IPS DF 4.7 (cell line): ENCODE measurements at regions not wholly inside any gene's neighbourhood (a gene's known extent, or its start where the extent isn't known, plus 50 kb on each side); places are given as distances from the start of the nearest gene placed in this dataset.
A peak's percentile ranks its signal among the peaks of the same experiment; 100 is the strongest.
"Not testable (repeated sequence)": the region's sequence is repeated elsewhere in the genome, so short reads cannot be mapped to it uniquely, and the experiment has no call there.

Experiments used
- DNase-seq: peaks from one replicate; pipeline ENCODE4 v3.0.0-alpha.2; 2013; ENCODE audit warnings: low spot score; ENCODE audit errors: extremely low read depth

- no peak for DNase-seq
Measured at GRCh38 chr3:193801097-193801496, 208.1 kb downstream of the OPA1 start.

DNA sequence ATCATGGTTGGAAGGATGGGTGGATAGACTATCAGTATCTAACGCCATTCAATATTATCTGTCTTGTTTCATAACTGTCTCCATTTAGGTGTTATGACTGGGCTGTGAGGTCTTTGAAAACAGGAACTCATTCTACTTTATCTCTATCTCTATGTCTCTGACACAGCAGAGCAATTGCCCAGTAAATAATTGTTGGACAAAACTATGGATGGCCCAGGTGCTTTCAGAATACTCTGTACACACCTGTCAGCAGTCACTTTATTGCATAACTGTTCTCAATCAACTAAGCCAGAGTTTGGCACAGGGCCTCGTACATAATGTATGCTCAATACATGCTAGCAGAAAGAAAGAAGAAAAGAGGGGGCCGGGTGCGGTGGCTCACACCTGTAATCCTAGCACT is 210.3 kb downstream of the OPA1 start:
- no peak for DNase-seq

DNA sequence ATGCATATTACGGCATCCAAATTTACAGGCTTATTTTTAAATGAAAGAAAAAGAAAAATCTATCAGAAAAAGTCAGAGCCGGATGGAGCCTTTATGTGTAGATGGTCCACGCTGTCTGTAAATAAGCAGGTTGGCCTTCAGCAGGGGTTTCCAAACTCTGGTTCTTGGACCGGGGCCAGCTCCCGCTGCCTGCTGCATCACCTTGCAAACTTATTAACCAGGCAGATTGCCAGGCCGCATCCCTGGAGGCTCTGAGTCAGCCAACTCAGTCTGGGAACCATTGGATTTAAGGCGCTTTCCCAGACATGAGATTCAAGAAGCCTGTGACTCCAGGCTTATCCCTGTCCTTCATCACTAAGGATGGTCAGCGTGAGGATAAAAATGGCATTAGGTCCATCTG is 212.4 kb downstream of the OPA1 start:
- DNase-seq, result no peak

DNA sequence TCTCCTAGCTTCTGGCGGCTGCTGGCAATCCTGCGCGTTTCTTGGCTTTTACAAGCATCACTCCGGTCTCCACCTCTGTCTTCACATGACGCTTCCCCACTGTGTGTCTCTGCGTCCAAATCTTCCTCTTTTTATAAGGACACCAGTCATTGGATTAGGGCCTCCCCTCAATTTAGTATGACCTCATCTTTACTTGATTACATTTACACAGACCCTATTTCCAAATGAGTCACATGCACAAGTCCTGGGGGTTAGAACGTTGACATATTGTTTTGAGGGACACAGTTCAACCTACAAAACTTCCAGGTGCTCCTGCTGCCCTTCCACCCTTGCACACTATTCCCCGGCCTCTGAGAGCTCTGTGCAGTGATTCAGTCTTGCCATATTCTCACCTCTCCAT is 215.3 kb downstream of the OPA1 start:
- no peak for DNase-seq

DNA sequence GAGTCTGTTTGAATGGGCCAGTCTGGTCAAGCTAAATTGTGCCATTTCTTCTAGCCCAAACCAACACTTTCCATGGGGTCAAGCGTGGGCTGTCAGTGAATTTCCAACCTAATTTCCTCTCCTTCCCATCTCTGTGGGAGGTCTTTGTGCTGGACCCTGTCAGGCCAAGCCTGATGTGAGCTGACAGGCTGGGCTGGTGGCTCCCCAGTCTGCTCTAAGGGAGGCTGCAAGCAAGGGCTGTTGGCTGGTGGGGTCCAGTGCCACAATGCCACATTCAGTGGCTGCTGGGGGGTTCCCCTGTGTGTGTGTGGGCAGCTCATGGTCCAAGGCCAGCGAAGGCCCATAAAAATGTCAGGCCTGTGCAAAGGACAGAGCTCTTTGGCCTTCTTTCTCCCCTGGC is 216.1 kb downstream of the OPA1 start:
- no peak for DNase-seq

DNA sequence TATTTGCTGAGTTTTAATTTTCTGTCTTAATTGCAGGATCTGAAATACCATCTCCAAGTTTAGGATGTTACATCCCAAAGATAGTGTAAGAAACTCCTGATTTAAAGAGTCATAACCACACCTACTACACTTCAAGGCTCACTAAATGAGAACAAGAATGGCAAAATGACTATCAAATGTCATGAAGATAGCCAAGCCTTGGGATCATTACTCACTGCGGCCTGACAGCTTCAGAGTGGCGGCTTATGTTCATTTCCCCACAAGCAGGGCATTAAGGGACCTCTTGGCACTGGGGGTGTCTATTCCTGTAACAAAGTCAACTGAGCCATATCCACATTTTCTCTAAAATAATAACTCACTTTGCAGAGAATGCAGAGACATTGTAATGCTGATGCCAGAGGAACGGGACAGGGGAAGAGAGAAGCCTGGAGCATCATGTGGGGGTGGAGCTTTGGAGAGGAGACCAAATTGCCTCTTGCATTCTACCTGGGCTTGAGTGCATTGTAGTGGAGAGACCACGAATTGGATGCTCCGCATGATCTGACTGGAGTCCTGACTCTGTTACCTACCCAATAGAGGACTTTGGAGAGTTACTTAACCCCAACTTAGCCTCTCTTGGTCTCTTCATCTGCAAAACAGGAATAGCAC is 219.2 kb downstream of the OPA1 start:
- DNase-seq, result no peak

GRCh38 chr3:193812791-193813500 is 219.9 kb downstream of the OPA1 start:
- DNase-seq, result peak; percentile 91

GRCh38 chr3:193813501-193813830 is 220.5 kb downstream of the OPA1 start:
- DNase-seq, result no peak

GRCh38 chr3:193814166-193814892 is 221.3 kb downstream of the OPA1 start:
- no peak for DNase-seq

- DNase-seq, result no peak
Measured at GRCh38 chr3:193815246-193816027, 222.4 kb downstream of the OPA1 start.

DNA sequence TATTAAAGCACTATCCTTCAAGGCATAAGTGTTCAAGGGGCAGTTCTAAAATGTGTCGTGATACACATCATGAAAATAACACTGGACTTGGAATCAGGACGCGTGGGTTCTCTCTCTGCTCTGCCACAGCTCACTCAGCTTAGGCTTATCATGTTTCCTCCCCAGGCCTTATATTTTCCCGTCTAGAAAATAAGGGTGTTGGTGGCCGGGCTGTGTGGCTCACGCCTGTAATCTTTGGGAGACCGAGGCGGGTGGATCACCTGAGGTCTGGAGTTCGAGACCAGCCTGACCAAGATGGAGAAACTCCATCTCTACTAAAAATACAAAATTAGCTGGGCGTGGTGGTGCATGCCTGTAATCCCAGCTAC is 223.0 kb downstream of the OPA1 start:
- DNase-seq, result no peak

GRCh38 chr3:193816656-193817311 is 223.8 kb downstream of the OPA1 start:
- DNase-seq, result no peak

- no peak for DNase-seq
Measured at GRCh38 chr3:193819117-193820010, 226.4 kb downstream of the OPA1 start.

DNA sequence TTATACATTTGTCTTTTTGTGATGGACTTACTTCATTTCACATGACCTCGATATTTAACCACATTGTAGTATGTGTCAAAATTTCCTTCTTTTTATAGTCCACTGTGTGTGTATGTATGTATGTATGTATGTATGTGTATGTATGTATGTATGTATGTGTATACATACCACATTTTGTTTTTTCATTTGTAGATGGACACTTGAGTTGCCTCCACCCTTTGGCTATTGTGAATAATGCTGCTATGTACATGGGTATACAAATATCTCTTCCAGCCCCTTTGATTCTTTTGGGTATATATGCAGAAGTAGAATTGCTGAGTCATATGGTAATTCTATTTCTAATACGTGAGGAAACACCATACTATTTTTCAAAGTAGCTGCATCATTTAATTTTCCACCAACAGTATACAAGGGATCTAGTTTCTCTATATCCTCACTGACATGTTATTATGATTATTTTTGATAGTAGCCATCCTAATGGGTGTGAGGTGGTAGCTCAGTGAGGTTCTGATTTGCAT is 228.2 kb downstream of the OPA1 start:
- no peak for DNase-seq

GRCh38 chr3:193822492-193823212 is 229.6 kb downstream of the OPA1 start:
- no peak for DNase-seq

GRCh38 chr3:193823213-193823605 is 230.2 kb downstream of the OPA1 start:
- DNase-seq, result not testable (repeated sequence)

DNA sequence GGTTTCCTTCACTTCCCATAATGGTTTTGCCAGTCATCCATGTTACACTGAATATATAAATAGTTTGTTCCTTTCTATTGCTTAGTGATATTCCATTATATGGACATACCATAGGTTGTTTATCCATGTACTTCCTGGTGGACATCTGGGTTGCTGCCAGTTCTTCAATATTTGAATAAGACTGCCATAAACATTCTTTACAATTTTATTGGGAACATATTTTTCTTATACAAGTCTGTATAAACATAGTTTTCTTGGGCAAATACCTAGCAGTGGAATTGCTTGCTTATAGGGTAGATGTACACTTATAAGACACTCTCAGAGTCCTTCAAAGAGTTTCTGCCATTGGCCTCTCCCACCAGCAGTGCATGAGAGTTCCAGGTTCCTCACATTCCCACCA is 231.4 kb downstream of the OPA1 start:
- no peak for DNase-seq

- DNase-seq, result no peak
Measured at GRCh38 chr3:193825617-193826016, 232.6 kb downstream of the OPA1 start.

- DNase-seq, result no peak
Measured at GRCh38 chr3:193826159-193826795, 233.3 kb downstream of the OPA1 start.
